Nephron progenitor cell (in vitro differentiated cells): ENCODE measurements at regions not wholly inside any gene's neighbourhood (a gene's known extent, or its start where the extent isn't known, plus 50 kb on each side); places are given as distances from the start of the nearest gene placed in this dataset.

ENCODE experiments used
- DNase-seq: peaks from one replicate; pipeline ENCODE4 v3.0.0; 2021
- H3K27ac Mint-ChIP-seq: 2 replicates; pipeline ENCODE4 v1.8.0; 2021; ENCODE audit warnings: mild to moderate bottlenecking, moderate library complexity, mixed read lengths
- H3K27me3 Mint-ChIP-seq: 2 replicates; pipeline ENCODE4 v1.8.0; 2021; ENCODE audit warnings: mild to moderate bottlenecking, low read depth, mixed read lengths; ENCODE audit not compliant: poor library complexity
- H3K36me3 Mint-ChIP-seq: 2 replicates; pipeline ENCODE4 v1.8.0; 2021; ENCODE audit warnings: low read depth, mixed read lengths
- H3K4me1 Mint-ChIP-seq: 2 replicates; pipeline ENCODE4 v1.8.0; 2021; ENCODE audit warnings: mixed read lengths
- H3K4me3 Mint-ChIP-seq: 2 replicates; pipeline ENCODE4 v1.8.0; 2021; ENCODE audit warnings: mild to moderate bottlenecking, moderate library complexity, mixed read lengths
- H3K9me3 Mint-ChIP-seq: 2 replicates; pipeline ENCODE4 v1.8.0; 2021; ENCODE audit warnings: mild to moderate bottlenecking, moderate library complexity, mixed read lengths
- TF ChIP-seq, protein P1 (sequence below): fragments of 200-600 bp; sonication (generic); IDR thresholded peaks from 2 replicates; pipeline ENCODE4 v1.5.0; 2021; ENCODE audit warnings: antibody characterized with exemption

GRCh38 chr2:48852938-48853337 lies 97.4 kb upstream of the LHCGR start:
- TF ChIP-seq, protein P1, sequence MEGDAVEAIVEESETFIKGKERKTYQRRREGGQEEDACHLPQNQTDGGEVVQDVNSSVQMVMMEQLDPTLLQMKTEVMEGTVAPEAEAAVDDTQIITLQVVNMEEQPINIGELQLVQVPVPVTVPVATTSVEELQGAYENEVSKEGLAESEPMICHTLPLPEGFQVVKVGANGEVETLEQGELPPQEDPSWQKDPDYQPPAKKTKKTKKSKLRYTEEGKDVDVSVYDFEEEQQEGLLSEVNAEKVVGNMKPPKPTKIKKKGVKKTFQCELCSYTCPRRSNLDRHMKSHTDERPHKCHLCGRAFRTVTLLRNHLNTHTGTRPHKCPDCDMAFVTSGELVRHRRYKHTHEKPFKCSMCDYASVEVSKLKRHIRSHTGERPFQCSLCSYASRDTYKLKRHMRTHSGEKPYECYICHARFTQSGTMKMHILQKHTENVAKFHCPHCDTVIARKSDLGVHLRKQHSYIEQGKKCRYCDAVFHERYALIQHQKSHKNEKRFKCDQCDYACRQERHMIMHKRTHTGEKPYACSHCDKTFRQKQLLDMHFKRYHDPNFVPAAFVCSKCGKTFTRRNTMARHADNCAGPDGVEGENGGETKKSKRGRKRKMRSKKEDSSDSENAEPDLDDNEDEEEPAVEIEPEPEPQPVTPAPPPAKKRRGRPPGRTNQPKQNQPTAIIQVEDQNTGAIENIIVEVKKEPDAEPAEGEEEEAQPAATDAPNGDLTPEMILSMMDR = no peak

DNA sequence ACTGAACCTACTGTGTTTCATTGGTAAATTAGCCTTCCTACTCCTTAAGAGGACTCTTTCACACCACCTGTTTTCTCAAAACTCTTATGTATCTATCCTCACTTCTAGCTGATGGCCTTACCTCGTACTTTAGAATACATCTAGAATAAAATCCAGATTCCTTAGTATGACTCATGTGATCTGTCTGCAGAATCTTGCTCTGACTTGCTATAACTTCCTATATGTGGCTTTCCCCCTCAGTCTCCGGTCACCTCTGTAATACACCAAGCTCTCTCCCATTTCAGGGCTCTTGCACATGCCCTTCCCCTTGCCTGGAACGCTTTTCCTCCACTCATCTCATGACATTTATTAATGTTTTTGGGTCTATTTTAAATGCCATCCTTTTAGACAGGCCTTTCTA lies 95.6 kb upstream of the LHCGR start:
- Mint-ChIP-seq H3K4me3 (no peak overlapping the region), H3K4me1 (no peaks in the 10 kb centered on the region), H3K27ac (no peak overlapping the region), H3K36me3 (no peaks in the 10 kb centered on the region), H3K9me3 (no peaks in the 10 kb centered on the region), H3K27me3 (peaks cover 8% of the 10 kb centered on the region)
- DNase-seq = no peak
- TF ChIP-seq, protein P1 = no peak

More at GRCh38 chr2:48852938-48853337, 97.4 kb upstream of the LHCGR start:
- Mint-ChIP-seq H3K27ac (no peak overlapping the region), H3K27me3 (peaks cover 9% of the 10 kb centered on the region), H3K36me3 (no peaks in the 10 kb centered on the region), H3K4me1 (no peaks in the 10 kb centered on the region), H3K4me3 (no peak overlapping the region), H3K9me3 (no peaks in the 10 kb centered on the region)
- no peak for DNase-seq

DNA sequence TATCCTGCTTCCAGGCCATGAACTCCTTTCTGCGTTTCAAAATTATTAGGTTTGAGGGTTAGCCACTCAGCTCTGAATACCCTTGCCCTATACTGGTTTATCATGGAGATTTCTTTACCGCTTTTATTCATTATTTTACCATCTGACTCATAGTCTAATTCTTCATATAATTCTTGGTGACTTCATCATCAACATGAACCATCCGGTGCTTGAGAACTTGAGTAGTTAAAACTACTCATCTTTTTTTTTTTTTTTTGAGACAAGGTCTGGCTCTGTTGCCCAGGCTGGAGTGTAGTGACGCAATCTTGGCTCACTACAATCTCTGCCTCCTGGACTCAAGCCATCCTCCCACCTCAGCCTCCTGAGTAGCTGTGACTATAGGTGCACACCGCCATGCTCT lies 94.2 kb upstream of the LHCGR start:
- H3K36me3 Mint-ChIP-seq = no peaks in the 10 kb centered on the region
- no peak overlapping the region for H3K27ac Mint-ChIP-seq
- no peak for DNase-seq
- no peak overlapping the region for H3K4me3 Mint-ChIP-seq
- H3K4me1 Mint-ChIP-seq = no peaks in the 10 kb centered on the region
- peaks cover 8% of the 10 kb centered on the region for H3K27me3 Mint-ChIP-seq
- no peaks in the 10 kb centered on the region for H3K9me3 Mint-ChIP-seq
- TF ChIP-seq, protein P1 = no peak

DNA sequence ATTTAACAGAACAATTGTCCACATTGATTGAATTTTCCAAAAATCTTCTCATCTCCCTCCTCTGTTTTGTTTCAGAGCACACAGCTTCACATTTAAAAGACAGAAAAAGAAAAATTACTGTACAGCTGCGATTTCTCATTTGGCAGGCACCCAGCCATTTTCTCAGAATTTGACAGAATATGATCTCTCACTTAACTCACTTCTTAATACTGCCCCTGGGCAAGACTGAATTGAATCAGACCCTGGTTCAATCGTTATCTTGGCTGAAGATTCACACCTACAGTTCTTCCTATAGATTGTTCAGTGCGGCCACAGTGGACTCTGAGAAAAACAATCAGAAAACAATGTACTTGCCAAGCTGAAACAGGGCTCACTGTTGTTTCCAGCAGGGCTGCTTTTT lies 90.2 kb upstream of the LHCGR start:
- Mint-ChIP-seq H3K4me1 (no peaks in the 10 kb centered on the region), H3K27me3 (peaks cover 9% of the 10 kb centered on the region), H3K36me3 (no peaks in the 10 kb centered on the region), H3K4me3 (no peak overlapping the region), H3K9me3 (no peaks in the 10 kb centered on the region), H3K27ac (no peak overlapping the region)
- TF ChIP-seq, protein P1 = no peak
- no peak for DNase-seq

GRCh38 chr2:48844417-48845155 lies 89.1 kb upstream of the LHCGR start:
- Mint-ChIP-seq H3K36me3 (no peaks in the 10 kb centered on the region), H3K27ac (no peak overlapping the region), H3K4me1 (no peaks in the 10 kb centered on the region), H3K4me3 (no peak overlapping the region), H3K27me3 (peaks cover 9% of the 10 kb centered on the region), H3K9me3 (no peaks in the 10 kb centered on the region)
- TF ChIP-seq, protein P1 = no peak
- no peak for DNase-seq

- no peak overlapping the region for H3K27ac Mint-ChIP-seq
- no peaks in the 10 kb centered on the region for H3K4me1 Mint-ChIP-seq
- TF ChIP-seq, protein P1 = no peak
- peaks cover 5% of the 10 kb centered on the region for H3K27me3 Mint-ChIP-seq
- H3K36me3 Mint-ChIP-seq = no peaks in the 10 kb centered on the region
- H3K9me3 Mint-ChIP-seq = no peaks in the 10 kb centered on the region
- no peak for DNase-seq
- no peak overlapping the region for H3K4me3 Mint-ChIP-seq
These were observed 85.6 kb upstream of the LHCGR start for GRCh38 chr2:48841126-48841525.
